ENCODE measurements at regions not wholly inside any gene's neighbourhood (a gene's known extent, or its start where the extent isn't known, plus 50 kb on each side); places are given as distances from the start of the nearest gene placed in this dataset.

- no peak for DNase-seq (ENCODE audit: low read depth in 2 of 2)
Measured at GRCh38 chr7:9854605-9855004, 1119.1 kb upstream of the PHF14 start.

GRCh38 chr7:9856668-9857067 lies 1117.0 kb upstream of the PHF14 start:
- no peak for DNase-seq (ENCODE audit: low read depth in 2 of 2)

GRCh38 chr7:9863545-9863944 lies 1110.1 kb upstream of the PHF14 start:
- DNase-seq (ENCODE audit: low read depth in 2 of 2): no peak

- no peak for DNase-seq (ENCODE audit: low read depth in 2 of 2)
Measured at GRCh38 chr7:9869151-9869550, 1104.5 kb upstream of the PHF14 start.

- no peak for DNase-seq (ENCODE audit: low read depth in 2 of 2)
Measured at GRCh38 chr7:9869566-9869965, 1104.1 kb upstream of the PHF14 start.

- DNase-seq (ENCODE audit: low read depth in 2 of 2): no peak
Measured at GRCh38 chr7:9870674-9871073, 1103.0 kb upstream of the PHF14 start.

- DNase-seq (ENCODE audit: low read depth in 2 of 2): no peak
Measured at GRCh38 chr7:9874182-9874581, 1099.5 kb upstream of the PHF14 start.

GRCh38 chr7:9876053-9876452 lies 1097.6 kb upstream of the PHF14 start:
- DNase-seq (ENCODE audit: low read depth in 2 of 2): no peak

- DNase-seq (ENCODE audit: low read depth in 2 of 2): no peak
Measured at GRCh38 chr7:9889554-9889953, 1084.1 kb upstream of the PHF14 start.

- DNase-seq (ENCODE audit: low read depth in 2 of 2): no peak
Measured at GRCh38 chr7:9890092-9890491, 1083.6 kb upstream of the PHF14 start.

- no peak for DNase-seq (ENCODE audit: low read depth in 2 of 2)
Measured at GRCh38 chr7:9891056-9891455, 1082.6 kb upstream of the PHF14 start.

- DNase-seq (ENCODE audit: low read depth in 2 of 2): no peak
Measured at GRCh38 chr7:9900339-9900738, 1073.3 kb upstream of the PHF14 start.

GRCh38 chr7:9921326-9921725 lies 1052.3 kb upstream of the PHF14 start:
- no peak for DNase-seq (ENCODE audit: low read depth in 2 of 2)

- DNase-seq (ENCODE audit: low read depth in 2 of 2): no peak
Measured at GRCh38 chr7:9937944-9938631, 1035.6 kb upstream of the PHF14 start.

- DNase-seq (ENCODE audit: low read depth in 2 of 2): no peak
Measured at GRCh38 chr7:9939176-9939575, 1034.5 kb upstream of the PHF14 start.

GRCh38 chr7:9945131-9945530 lies 1028.5 kb upstream of the PHF14 start:
- no peak for DNase-seq (ENCODE audit: low read depth in 2 of 2)

GRCh38 chr7:9945857-9946256 lies 1027.8 kb upstream of the PHF14 start:
- DNase-seq (ENCODE audit: low read depth in 2 of 2): no peak

- no peak for DNase-seq (ENCODE audit: low read depth in 2 of 2)
Measured at GRCh38 chr7:9955138-9955537, 1018.5 kb upstream of the PHF14 start.

- DNase-seq (ENCODE audit: low read depth in 2 of 2): no peak
Measured at GRCh38 chr7:9958486-9958885, 1015.2 kb upstream of the PHF14 start.

- no peak for DNase-seq (ENCODE audit: low read depth in 2 of 2)
Measured at GRCh38 chr7:9960460-9960859, 1013.2 kb upstream of the PHF14 start.

GRCh38 chr7:9961161-9961922 lies 1012.3 kb upstream of the PHF14 start:
- no peak for DNase-seq (ENCODE audit: low read depth in 2 of 2)

GRCh38 chr7:9962742-9963141 lies 1010.9 kb upstream of the PHF14 start:
- no peak for DNase-seq (ENCODE audit: low read depth in 2 of 2)
